ENCODE measurements at regions not wholly inside any gene's neighbourhood (a gene's known extent, or its start where the extent isn't known, plus 50 kb on each side); places are given as distances from the start of the nearest gene placed in this dataset.

DNA sequence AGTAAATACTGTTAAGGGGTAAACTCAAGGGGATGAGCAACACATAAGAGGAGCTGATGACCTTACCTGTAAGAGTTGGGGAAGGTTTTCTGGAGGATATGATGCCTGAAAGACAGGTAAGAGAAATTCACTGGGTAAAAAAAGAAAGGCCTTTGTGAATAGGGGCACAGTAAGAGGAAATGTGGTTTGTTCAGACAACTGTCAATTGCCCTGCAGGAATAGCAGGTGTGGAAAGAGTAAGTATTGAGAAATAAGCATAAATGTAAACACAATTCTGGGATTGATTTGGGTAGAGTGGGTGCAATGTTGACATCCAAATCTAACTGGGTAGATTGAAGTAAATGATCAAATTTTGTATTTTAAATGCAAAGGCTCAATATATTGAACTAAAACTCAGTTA is 670.0 kb downstream of the DHX35 start:
- no peak for TF ChIP-seq CTCF (IDR thresholded peaks at IDR 0.05; ENCODE audit: low read depth, low read length)
- DNase-seq (ENCODE audit: extremely low read depth, low read depth): no peak

- TF ChIP-seq CTCF (IDR thresholded peaks at IDR 0.05; ENCODE audit: low read depth, low read length): no peak
- DNase-seq (ENCODE audit: extremely low read depth, low read depth): no peak
These were observed 669.4 kb downstream of the DHX35 start for GRCh38 chr20:39631557-39631956.

DNA sequence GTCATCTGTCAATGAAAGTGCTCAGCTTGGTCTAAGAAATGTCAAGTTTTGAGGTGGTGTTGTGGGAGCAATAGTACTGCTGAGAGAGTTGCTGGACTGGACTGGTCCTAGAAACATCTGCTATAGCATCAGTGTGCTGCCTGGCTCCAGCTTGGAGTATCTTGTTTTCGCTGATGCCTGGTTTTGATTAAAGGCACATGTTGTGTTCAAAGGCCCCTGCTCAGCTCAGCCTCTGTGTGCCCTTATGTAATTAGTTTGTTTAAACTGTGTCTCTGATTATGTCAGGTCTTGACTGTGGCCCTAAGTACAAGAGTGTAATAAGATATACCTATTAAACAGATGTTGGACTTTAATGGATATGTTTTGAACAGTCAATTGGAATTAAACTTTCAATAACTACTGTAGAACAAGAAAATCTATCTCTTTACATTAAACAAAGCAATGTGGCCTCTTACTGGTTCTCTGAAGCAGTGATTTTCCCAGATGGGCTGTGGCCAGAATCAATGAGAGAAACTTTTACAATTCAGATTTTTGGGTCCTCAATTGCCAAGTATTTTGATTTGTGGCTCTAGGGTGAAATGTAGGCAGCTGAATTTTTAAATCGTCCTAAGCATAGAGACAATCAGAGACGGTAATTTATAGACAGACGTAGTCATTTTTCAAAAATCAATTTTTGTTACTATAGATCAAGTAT is 668.2 kb downstream of the DHX35 start:
- peak; percentile 35 for DNase-seq (ENCODE audit: extremely low read depth, low read depth)
- TF ChIP-seq CTCF (IDR thresholded peaks at IDR 0.05; ENCODE audit: low read depth, low read length): no peak

DNA sequence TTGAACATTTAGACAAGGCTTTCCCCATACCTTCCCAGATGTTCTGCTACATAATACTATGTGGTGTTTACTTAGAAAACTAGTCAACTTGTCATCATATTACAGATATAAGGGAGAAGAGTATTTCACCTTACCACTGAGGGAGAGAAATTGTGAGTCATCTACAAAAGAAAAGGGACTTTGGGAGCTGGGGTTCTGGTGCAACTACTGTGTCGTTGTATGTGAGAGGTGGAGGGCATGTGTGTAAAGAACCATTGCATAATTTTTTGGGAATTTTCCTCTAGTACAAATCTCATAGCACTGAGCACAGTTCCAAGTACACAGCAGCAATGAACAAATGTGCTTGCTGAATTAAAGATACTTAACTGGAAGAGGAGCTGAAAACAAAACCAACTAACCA is 665.6 kb downstream of the DHX35 start:
- no peak for DNase-seq (ENCODE audit: extremely low read depth, low read depth)
- no peak for TF ChIP-seq CTCF (IDR thresholded peaks at IDR 0.05; ENCODE audit: low read depth, low read length)

DNA sequence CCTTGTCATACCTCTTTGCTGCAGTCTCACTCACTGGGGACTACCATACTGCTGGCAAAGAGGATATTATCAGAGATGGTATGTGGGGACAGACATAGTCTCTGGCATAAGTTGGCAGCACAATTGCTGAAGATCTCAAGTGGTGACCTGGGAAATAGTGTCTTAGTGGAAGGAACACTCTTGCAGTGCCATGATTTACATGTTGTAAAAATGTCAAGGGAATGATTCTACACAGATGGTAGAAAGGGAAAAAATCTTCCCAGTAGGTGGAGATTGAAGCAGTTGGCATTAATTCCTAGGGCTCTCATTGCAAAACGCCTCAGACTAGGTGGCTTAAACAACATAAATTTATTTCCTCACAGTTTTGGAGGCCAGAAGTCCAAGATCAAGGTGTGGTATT is 662.2 kb downstream of the DHX35 start:
- no peak for TF ChIP-seq CTCF (IDR thresholded peaks at IDR 0.05; ENCODE audit: low read depth, low read length)
- DNase-seq (ENCODE audit: extremely low read depth, low read depth): no peak

- TF ChIP-seq CTCF (IDR thresholded peaks at IDR 0.05; ENCODE audit: low read depth, low read length): no peak
- DNase-seq (ENCODE audit: extremely low read depth, low read depth): no peak
These were observed 661.6 kb downstream of the DHX35 start for GRCh38 chr20:39623584-39624234.

GRCh38 chr20:39619271-39619785 is 657.2 kb downstream of the DHX35 start:
- TF ChIP-seq CTCF (IDR thresholded peaks at IDR 0.05; ENCODE audit: low read depth, low read length): no peak
- no peak for DNase-seq (ENCODE audit: extremely low read depth, low read depth)
